ENCODE measurements at regions not wholly inside any gene's neighbourhood (a gene's known extent, or its start where the extent isn't known, plus 50 kb on each side); places are given as distances from the start of the nearest gene placed in this dataset.

DNA sequence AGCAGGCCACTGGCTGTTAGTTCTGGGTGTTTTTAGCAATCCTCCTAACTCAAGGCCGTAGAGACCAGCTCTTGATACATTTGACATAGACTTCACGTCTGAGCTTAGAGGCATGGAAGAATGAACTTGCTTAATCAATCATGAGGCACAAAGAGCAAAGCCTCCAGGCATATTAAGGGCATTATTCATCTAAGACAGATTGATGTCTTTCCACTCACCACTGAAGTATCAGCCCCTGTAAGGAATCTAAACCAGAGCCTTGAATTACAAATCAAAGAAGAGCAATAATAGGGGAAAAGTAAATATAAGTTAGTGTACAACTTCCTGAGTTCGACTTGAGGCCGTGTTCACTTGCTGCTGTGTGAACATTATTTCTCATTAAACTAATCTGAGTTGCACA, 1470.7 kb downstream of the AACS start:
- TF ChIP-seq, protein P1, sequence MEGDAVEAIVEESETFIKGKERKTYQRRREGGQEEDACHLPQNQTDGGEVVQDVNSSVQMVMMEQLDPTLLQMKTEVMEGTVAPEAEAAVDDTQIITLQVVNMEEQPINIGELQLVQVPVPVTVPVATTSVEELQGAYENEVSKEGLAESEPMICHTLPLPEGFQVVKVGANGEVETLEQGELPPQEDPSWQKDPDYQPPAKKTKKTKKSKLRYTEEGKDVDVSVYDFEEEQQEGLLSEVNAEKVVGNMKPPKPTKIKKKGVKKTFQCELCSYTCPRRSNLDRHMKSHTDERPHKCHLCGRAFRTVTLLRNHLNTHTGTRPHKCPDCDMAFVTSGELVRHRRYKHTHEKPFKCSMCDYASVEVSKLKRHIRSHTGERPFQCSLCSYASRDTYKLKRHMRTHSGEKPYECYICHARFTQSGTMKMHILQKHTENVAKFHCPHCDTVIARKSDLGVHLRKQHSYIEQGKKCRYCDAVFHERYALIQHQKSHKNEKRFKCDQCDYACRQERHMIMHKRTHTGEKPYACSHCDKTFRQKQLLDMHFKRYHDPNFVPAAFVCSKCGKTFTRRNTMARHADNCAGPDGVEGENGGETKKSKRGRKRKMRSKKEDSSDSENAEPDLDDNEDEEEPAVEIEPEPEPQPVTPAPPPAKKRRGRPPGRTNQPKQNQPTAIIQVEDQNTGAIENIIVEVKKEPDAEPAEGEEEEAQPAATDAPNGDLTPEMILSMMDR (IDR thresholded peaks at IDR 0.05): no peak
- no peak for TF ChIP-seq POLR2A (IDR thresholded peaks at IDR 0.05)

Data from heart left ventricle (tissue), 13 donors.